ENCODE measurements at regions not wholly inside any gene's neighbourhood (a gene's known extent, or its start where the extent isn't known, plus 50 kb on each side); places are given as distances from the start of the nearest gene placed in this dataset.

- 78 to 86% methylated on average over 6 of the region's 6 CpGs for WGBS, 2 donors
- no peak for DNase-seq
These were observed 140.1 kb downstream of the BTBD3 start for GRCh38 chr20:12057778-12058177.

GRCh38 chr20:12058216-12058615 is 140.5 kb downstream of the BTBD3 start:
- Histone ChIP-seq H3K27ac (no peak overlapping the region), H3K9me3 (no peaks in the 10 kb centered on the region), H3K27me3 (no peaks in the 10 kb centered on the region), H3K36me3 (replicated peaks in 1 of 2; ENCODE audit: insufficient read depth in 1 of 2, low read depth in 2 of 2) (no peaks in the 10 kb centered on the region), H3K4me3 (no peak overlapping the region), H3K4me1 (no peaks in the 10 kb centered on the region)
- 75 to 79% methylated on average over 4 of the region's 4 CpGs for WGBS, 2 donors
- ATAC-seq (no peak), DNase-seq (no peak)
- TF ChIP-seq POLR2A (IDR thresholded peaks at IDR 0.05) (no peak), CTCF (IDR thresholded peaks at IDR 0.05) (no peak)
- intact Hi-C loops (cut with DNase I): no loop called here

More at GRCh38 chr20:12057778-12058177, 140.1 kb downstream of the BTBD3 start:
- H3K27me3 ChIP-seq: no peaks in the 10 kb centered on the region
- intact Hi-C loops (cut with DNase I): no loop called here
- H3K4me3 ChIP-seq: no peak overlapping the region
- H3K36me3 ChIP-seq (replicated peaks in 1 of 2; ENCODE audit: insufficient read depth in 1 of 2, low read depth in 2 of 2): no peaks in the 10 kb centered on the region
- no peaks in the 10 kb centered on the region for H3K9me3 ChIP-seq
- no peak for TF ChIP-seq CTCF (IDR thresholded peaks at IDR 0.05)
- no peak for TF ChIP-seq POLR2A (IDR thresholded peaks at IDR 0.05)
- H3K4me1 ChIP-seq: no peaks in the 10 kb centered on the region
- ATAC-seq: no peak
- H3K27ac ChIP-seq: no peak overlapping the region

- Histone ChIP-seq H3K27ac (no peak overlapping the region), H3K4me1 (no peaks in the 10 kb centered on the region), H3K27me3 (no peaks in the 10 kb centered on the region), H3K4me3 (no peak overlapping the region), H3K36me3 (replicated peaks in 1 of 2; ENCODE audit: insufficient read depth in 1 of 2, low read depth in 2 of 2) (no peaks in the 10 kb centered on the region), H3K9me3 (no peaks in the 10 kb centered on the region)
- TF ChIP-seq CTCF (IDR thresholded peaks at IDR 0.05): no peak
- no peak for TF ChIP-seq POLR2A (IDR thresholded peaks at IDR 0.05)
- intact Hi-C loops (cut with DNase I): no loop called here
- DNase-seq (no peak), ATAC-seq (no peak)
- WGBS, 2 donors: 62 to 67% methylated on average over 1 of the region's 1 CpG
These were observed 143.8 kb downstream of the BTBD3 start for GRCh38 chr20:12061466-12061865.

- no peak for TF ChIP-seq CTCF (IDR thresholded peaks at IDR 0.05)
- no peak for TF ChIP-seq POLR2A (IDR thresholded peaks at IDR 0.05)
- WGBS, 2 donors: 83 to 100% methylated on average over 1 of the region's 1 CpG
- Histone ChIP-seq H3K27me3 (no peaks in the 10 kb centered on the region), H3K4me1 (no peaks in the 10 kb centered on the region), H3K9me3 (no peaks in the 10 kb centered on the region), H3K36me3 (replicated peaks in 1 of 2; ENCODE audit: insufficient read depth in 1 of 2, low read depth in 2 of 2) (no peaks in the 10 kb centered on the region), H3K4me3 (no peak overlapping the region), H3K27ac (no peak overlapping the region)
- ATAC-seq (no peak), DNase-seq (no peak)
- intact Hi-C loops (cut with DNase I): no loop called here
These were observed 145.5 kb downstream of the BTBD3 start for GRCh38 chr20:12063106-12063684.

- 87 to 90% methylated on average over 5 of the region's 5 CpGs for WGBS, 2 donors
- DNase-seq (no peak), ATAC-seq (no peak)
- H3K4me3 ChIP-seq: no peak overlapping the region
- no peaks in the 10 kb centered on the region for H3K36me3 ChIP-seq (replicated peaks in 1 of 2; ENCODE audit: insufficient read depth in 1 of 2, low read depth in 2 of 2)
- H3K9me3 ChIP-seq: no peaks in the 10 kb centered on the region
- H3K4me1 ChIP-seq: no peaks in the 10 kb centered on the region
- no peaks in the 10 kb centered on the region for H3K27me3 ChIP-seq
- TF ChIP-seq POLR2A (IDR thresholded peaks at IDR 0.05) (no peak), CTCF (IDR thresholded peaks at IDR 0.05) (no peak)
- intact Hi-C loops (cut with DNase I): no loop called here
- H3K27ac ChIP-seq: no peak overlapping the region
These were observed 146.8 kb downstream of the BTBD3 start for GRCh38 chr20:12064540-12064939.

Measured in body of pancreas (tissue), 4 donors.